ENCODE measurements at regions not wholly inside any gene's neighbourhood (a gene's known extent, or its start where the extent isn't known, plus 50 kb on each side); places are given as distances from the start of the nearest gene placed in this dataset.

DNA sequence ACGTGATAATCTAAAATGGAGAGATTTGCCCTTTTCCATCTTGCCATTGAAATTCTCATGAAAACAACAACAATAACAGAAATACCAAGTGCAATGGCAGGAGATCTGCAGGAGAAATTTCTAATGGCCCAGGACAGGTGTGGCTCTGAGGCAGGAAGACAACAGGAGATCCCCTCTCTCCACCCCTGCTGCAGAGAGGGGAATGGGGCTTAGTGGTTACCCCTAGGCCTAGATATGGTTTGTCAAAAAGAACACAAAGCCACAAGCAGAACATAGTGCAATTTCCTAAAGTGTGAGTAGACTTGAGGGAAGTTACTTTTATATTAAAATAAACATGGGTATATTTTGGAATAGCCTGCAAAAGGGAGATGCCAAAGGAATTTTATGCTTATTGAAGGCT, 369.5 kb downstream of the KCNRG start:
- TF ChIP-seq, protein P1, sequence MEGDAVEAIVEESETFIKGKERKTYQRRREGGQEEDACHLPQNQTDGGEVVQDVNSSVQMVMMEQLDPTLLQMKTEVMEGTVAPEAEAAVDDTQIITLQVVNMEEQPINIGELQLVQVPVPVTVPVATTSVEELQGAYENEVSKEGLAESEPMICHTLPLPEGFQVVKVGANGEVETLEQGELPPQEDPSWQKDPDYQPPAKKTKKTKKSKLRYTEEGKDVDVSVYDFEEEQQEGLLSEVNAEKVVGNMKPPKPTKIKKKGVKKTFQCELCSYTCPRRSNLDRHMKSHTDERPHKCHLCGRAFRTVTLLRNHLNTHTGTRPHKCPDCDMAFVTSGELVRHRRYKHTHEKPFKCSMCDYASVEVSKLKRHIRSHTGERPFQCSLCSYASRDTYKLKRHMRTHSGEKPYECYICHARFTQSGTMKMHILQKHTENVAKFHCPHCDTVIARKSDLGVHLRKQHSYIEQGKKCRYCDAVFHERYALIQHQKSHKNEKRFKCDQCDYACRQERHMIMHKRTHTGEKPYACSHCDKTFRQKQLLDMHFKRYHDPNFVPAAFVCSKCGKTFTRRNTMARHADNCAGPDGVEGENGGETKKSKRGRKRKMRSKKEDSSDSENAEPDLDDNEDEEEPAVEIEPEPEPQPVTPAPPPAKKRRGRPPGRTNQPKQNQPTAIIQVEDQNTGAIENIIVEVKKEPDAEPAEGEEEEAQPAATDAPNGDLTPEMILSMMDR (conservative IDR thresholded peaks at IDR 0.05; ENCODE audit: low read depth, low read length): no peak
- no peak for TF ChIP-seq EZH2 (IDR thresholded peaks at IDR 0.05; ENCODE audit: borderline replicate concordance, low read depth, low read length, poor library complexity, severe bottlenecking)
